K562 (cell line): ENCODE measurements at regions not wholly inside any gene's neighbourhood (a gene's known extent, or its start where the extent isn't known, plus 50 kb on each side); places are given as distances from the start of the nearest gene placed in this dataset.

Source experiments
- ATAC-seq: fragments of 200-7000 bp; cut with Tn5 transposase; 3 replicates; pipeline ENCODE4 v1.9.1; 2020; ENCODE audit warnings: moderate library complexity
- BruUV-seq: library from RNA; stranded (reverse); fragments of 400-500 nt; replicated peaks from 2 replicates; lab custom pipeline; 2021; lab: Mats Ljungman, UMichigan
- CTCF ChIA-PET: fragments of 300-600 bp; formaldehyde crosslinking; extraction: SDS; loops from one replicate; lab custom pipeline; 2021; ENCODE audit warnings: low intra/inter-chr PET ratio; lab: Yijun Ruan, JAX
- POLR2A ChIA-PET: fragments of 300-600, 350-650 bp; sonication (Branson Sonifier 250); formaldehyde crosslinking; extraction: SDS; loops from one replicate; lab custom pipeline; 2021; ENCODE audit warnings: antibody characterized with exemption, inconsistent platforms; lab: Yijun Ruan, JAX
- DNase-seq, 4 experiments: peaks; one replicate each; pipeline versions ENCODE4 v3.0.0 to v3.0.0-alpha.2; 2011 to 2018; ENCODE audit warnings: low spot score in 3 of 4, mixed read lengths in 3 of 4; ENCODE audit errors: extremely low read depth in 1 of 4
- FAIRE-seq: peaks from 2 replicates; lab custom pipeline; 2011; peaks lifted over from hg19 to GRCh38; lab: Jason Lieb, UNC
- H2AFZ ChIP-seq: 2 replicates; pipeline ENCODE4 v1.6.0; 2011; ENCODE audit warnings: low read depth, low read length, control low read depth, inconsistent platforms
- H3K27ac ChIP-seq: fragments of 200-600 bp; 3 replicates; pipeline ENCODE4 v1.8.0; 2011; ENCODE audit warnings: low read depth, mild to moderate bottlenecking, control low read depth, inconsistent platforms, low read length, moderate library complexity, mixed read lengths; ENCODE audit errors: extremely low read depth
- H3K27me3 ChIP-seq, 2 experiments: fragments of 300-600 bp in 1 of 2; 2 replicates in 1 of 2; 3 replicates in 1 of 2; pipeline versions ENCODE4 v1.6.0 to v1.8.0; 2011; ENCODE audit warnings: inconsistent platforms in 2 of 2, low read length in 2 of 2, mild to moderate bottlenecking in 1 of 2, mixed read lengths in 1 of 2, moderate library complexity in 1 of 2; ENCODE audit not compliant: control insufficient read depth in 2 of 2, insufficient read depth in 2 of 2
- H3K36me3 ChIP-seq: fragments of 300-600 bp; 3 replicates; pipeline ENCODE4 v1.8.0; 2011; ENCODE audit warnings: mild to moderate bottlenecking, low read length, inconsistent platforms; ENCODE audit not compliant: control insufficient read depth, insufficient read depth
- H3K4me1 ChIP-seq, 2 experiments: fragments of 200-600 bp in 1 of 2; replicated peaks in 1 of 2; 2 replicates in 1 of 2; 3 replicates in 1 of 2; pipeline versions ENCODE4 v1.5.1 to v1.8.0; 2011; ENCODE audit warnings: inconsistent platforms in 2 of 2, low read length in 2 of 2, mild to moderate bottlenecking in 1 of 2, mixed read lengths in 1 of 2, moderate library complexity in 1 of 2; ENCODE audit not compliant: control insufficient read depth in 2 of 2, insufficient read depth in 2 of 2
- H3K4me2 ChIP-seq: 2 replicates; pipeline ENCODE4 v1.6.1; 2011; ENCODE audit warnings: low read length, control low read depth, inconsistent platforms, mixed read lengths; ENCODE audit not compliant: insufficient read depth
- H3K4me3 ChIP-seq: fragments of 200-600 bp; sonication (generic), shearing (Covaris generic); 2 replicates; pipeline ENCODE4 v1.5.1; 2016; ENCODE audit warnings: control low read depth, inconsistent platforms
- H3K79me2 ChIP-seq: fragments of 200-600 bp; 3 replicates; pipeline ENCODE4 v1.8.0; 2011; ENCODE audit warnings: low read length, inconsistent platforms; ENCODE audit not compliant: control insufficient read depth, insufficient read depth
- H3K9ac ChIP-seq, 2 experiments: 2 replicates each; pipeline versions ENCODE4 v1.6.0 to v1.6.1; 2011; ENCODE audit warnings: low read depth in 2 of 2, low read length in 2 of 2, control low read depth in 1 of 2, inconsistent platforms in 1 of 2, mild to moderate bottlenecking in 1 of 2, mixed read lengths in 1 of 2; ENCODE audit not compliant: insufficient read depth in 1 of 2
- H3K9me1 ChIP-seq: one replicate; pipeline ENCODE4 v1.6.0; 2011; ENCODE audit warnings: inconsistent platforms, mild to moderate bottlenecking, low read length, moderate library complexity; ENCODE audit not compliant: control insufficient read depth, insufficient read depth
- H3K9me3 ChIP-seq: replicated peaks from 2 replicates; pipeline ENCODE4 v1.5.1; 2011; ENCODE audit warnings: low read depth, low read length, inconsistent platforms; ENCODE audit not compliant: control insufficient read depth, insufficient read depth
- H4K20me1 ChIP-seq: replicated peaks from 2 replicates; pipeline ENCODE4 v1.6.1; 2011; ENCODE audit warnings: low read length, inconsistent platforms, mixed read lengths; ENCODE audit not compliant: control insufficient read depth, insufficient read depth
- BRF1 ChIP-seq: IDR thresholded peaks from 3 replicates; pipeline ENCODE4 v1.6.1; 2011; ENCODE audit warnings: borderline replicate concordance, mild to moderate bottlenecking; ENCODE audit not compliant: insufficient read length; ENCODE audit errors: extremely low read depth
- WGBS: fragments of 100-300 bp; shearing (Covaris generic); methylation state at CpG from one replicate; pipeline ENCODE4 v1.1.6; 2016; ENCODE audit warnings: low coverage, mixed read lengths; ENCODE audit not compliant: insufficient coverage; ENCODE audit errors: missing lambda C conversion rate; 5-methylcytosine and 5-hydroxymethylcytosine counted together
- in situ Hi-C: fragments of 300-500 bp; cut with MboI; formaldehyde crosslinking; loops from 4 replicates; pipeline ENCODE4 v1.15.0; 2018; ENCODE audit warnings: inconsistent platforms, mixed read lengths
- intact Hi-C: fragments of 100-400 bp; cut with micrococcal nuclease; formaldehyde crosslinking; loops from 2 replicates; pipeline ENCODE4 v1.14.2; 2022
- TF ChIP-seq, protein P1 (sequence below), 2 experiments: fragments of 450-650 bp; formaldehyde crosslinking in 1 of 2; IDR thresholded peaks; 2 replicates each; pipeline versions ENCODE4 v1.4.0 to v1.6.1; 2014 to 2020; ENCODE audit warnings: mild to moderate bottlenecking in 2 of 2, borderline replicate concordance in 1 of 2, low read depth in 1 of 2

DNA sequence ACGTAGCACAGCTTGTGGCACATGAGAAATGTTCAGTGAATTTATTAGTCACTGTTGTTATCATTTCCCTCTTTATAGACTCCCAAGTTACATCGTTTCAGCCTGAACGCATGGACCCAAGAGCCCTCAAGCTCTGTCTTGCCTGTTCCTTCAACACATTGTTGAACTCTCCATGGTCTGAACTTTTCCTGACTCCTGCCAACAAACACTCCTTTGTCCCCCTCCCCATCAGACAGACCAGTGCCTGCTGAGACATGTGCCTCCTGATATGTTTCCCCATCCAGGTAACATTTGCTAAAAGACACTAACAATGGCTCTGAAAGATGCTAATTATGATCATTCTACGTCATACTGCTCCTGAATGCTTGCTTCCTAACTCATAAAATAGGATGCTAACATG lies 108.7 kb upstream of the NFIA start:
- Histone ChIP-seq H3K4me2 (no peak overlapping the region), H3K9ac (no peak overlapping the region), H3K4me3 (no peak overlapping the region), H3K27me3 (no peaks in the 10 kb centered on the region), H3K4me1 (peaks cover 5 to 23% of the 10 kb centered on the region in 2 experiments; a peak in 4 of 5 replicates), H3K79me2 (no peaks in the 10 kb centered on the region), H3K27ac (no peak overlapping the region), H3K36me3 (no peaks in the 10 kb centered on the region), H3K9me1 (no peaks in the 10 kb centered on the region), H3K9me3 (no peaks in the 10 kb centered on the region), H2AFZ (no peak overlapping the region), H4K20me1 (no peaks in the 10 kb centered on the region)
- ATAC-seq = no peak
- intact Hi-C loops = loop anchor here (2.0 to 10.0 kb wide), 7 partner anchors 75 to 1001 kb away; partner anchors contain the start of genes NFIA and TM2D1
- BruUV-seq = no TSS peak
- POLR2A ChIA-PET = interaction anchor here (0.6 to 1.1 kb wide), 3 partner anchors 10 to 631 kb away, joined by 3 read pairs; no protein-coding TSS in a partner anchor
- 59% methylated on average over 4 of the region's 4 CpGs for WGBS
- in situ Hi-C loops = loop anchor here (10.0 kb wide), 3 partner anchors 471 to 871 kb away; no protein-coding TSS in a partner anchor
- DNase-seq = no peak
- no peak for FAIRE-seq
- CTCF ChIA-PET = no interaction called here
- TF ChIP-seq BRF1 = no peak
- TF ChIP-seq, protein P1, sequence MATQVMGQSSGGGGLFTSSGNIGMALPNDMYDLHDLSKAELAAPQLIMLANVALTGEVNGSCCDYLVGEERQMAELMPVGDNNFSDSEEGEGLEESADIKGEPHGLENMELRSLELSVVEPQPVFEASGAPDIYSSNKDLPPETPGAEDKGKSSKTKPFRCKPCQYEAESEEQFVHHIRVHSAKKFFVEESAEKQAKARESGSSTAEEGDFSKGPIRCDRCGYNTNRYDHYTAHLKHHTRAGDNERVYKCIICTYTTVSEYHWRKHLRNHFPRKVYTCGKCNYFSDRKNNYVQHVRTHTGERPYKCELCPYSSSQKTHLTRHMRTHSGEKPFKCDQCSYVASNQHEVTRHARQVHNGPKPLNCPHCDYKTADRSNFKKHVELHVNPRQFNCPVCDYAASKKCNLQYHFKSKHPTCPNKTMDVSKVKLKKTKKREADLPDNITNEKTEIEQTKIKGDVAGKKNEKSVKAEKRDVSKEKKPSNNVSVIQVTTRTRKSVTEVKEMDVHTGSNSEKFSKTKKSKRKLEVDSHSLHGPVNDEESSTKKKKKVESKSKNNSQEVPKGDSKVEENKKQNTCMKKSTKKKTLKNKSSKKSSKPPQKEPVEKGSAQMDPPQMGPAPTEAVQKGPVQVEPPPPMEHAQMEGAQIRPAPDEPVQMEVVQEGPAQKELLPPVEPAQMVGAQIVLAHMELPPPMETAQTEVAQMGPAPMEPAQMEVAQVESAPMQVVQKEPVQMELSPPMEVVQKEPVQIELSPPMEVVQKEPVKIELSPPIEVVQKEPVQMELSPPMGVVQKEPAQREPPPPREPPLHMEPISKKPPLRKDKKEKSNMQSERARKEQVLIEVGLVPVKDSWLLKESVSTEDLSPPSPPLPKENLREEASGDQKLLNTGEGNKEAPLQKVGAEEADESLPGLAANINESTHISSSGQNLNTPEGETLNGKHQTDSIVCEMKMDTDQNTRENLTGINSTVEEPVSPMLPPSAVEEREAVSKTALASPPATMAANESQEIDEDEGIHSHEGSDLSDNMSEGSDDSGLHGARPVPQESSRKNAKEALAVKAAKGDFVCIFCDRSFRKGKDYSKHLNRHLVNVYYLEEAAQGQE (IDR thresholded peaks at IDR 0.05; ENCODE audit: borderline replicate concordance) = 0 out of 2 replicates have a peak, but pooled peaks have one; percentile 13
- TF ChIP-seq, protein P1 (CRISPR knock-in tag; IDR thresholded peaks at IDR 0.05; ENCODE audit: low read depth) = no peak
